HepG2 (cell line): ENCODE measurements at regions not wholly inside any gene's neighbourhood (a gene's known extent, or its start where the extent isn't known, plus 50 kb on each side); places are given as distances from the start of the nearest gene placed in this dataset.

ENCODE experiments used
- ATAC-seq: fragments of 200-7000 bp; cut with Tn5 transposase; 3 replicates; pipeline ENCODE4 v1.9.1; 2020; ENCODE audit warnings: mild to moderate bottlenecking, moderate library complexity
- BruUV-seq: library from RNA; stranded (reverse); fragments of 400-500 nt; replicated peaks from 2 replicates; lab custom pipeline; 2021; lab: Mats Ljungman, UMichigan
- CTCF ChIA-PET: fragments of 300-600 bp; formaldehyde crosslinking; extraction: SDS; loops from one replicate; lab custom pipeline; 2021; ENCODE audit warnings: low total read pairs, inconsistent platforms, low intra/inter-chr PET ratio; lab: Yijun Ruan, JAX
- POLR2A ChIA-PET: fragments of 350-600 bp; sonication (Branson Sonifier 250); formaldehyde crosslinking; loops from one replicate; lab custom pipeline; 2020; ENCODE audit warnings: antibody characterized with exemption, inconsistent platforms; lab: Yijun Ruan, JAX
- DNase-seq: peaks from one replicate; pipeline ENCODE4 v3.0.0-alpha.2; 2015; ENCODE audit warnings: low spot score
- FAIRE-seq: peaks from 3 replicates; lab custom pipeline; 2011; peaks lifted over from hg19 to GRCh38; lab: Jason Lieb, UNC
- H2AFZ ChIP-seq: one replicate; pipeline ENCODE4 v1.6.1; 2011; ENCODE audit warnings: low read length, inconsistent platforms
- H3K27ac ChIP-seq: fragments of 300-600 bp; 3 replicates; pipeline ENCODE4 v1.8.0; 2011; ENCODE audit warnings: mixed run types, mild to moderate bottlenecking, mixed read lengths, low read length, inconsistent platforms; ENCODE audit not compliant: insufficient read depth; ENCODE audit errors: extremely low read length
- H3K27me3 ChIP-seq, 2 experiments: fragments of 200-600 bp in 1 of 2; 2 replicates in 1 of 2; 3 replicates in 1 of 2; pipeline versions ENCODE4 v1.6.0 to v1.8.0; 2011; ENCODE audit warnings: low read length in 2 of 2, mild to moderate bottlenecking in 2 of 2, moderate library complexity in 2 of 2, inconsistent platforms in 1 of 2; ENCODE audit not compliant: insufficient read depth in 2 of 2, control insufficient read depth in 1 of 2
- H3K36me3 ChIP-seq, 2 experiments: fragments of 200-600 bp in 1 of 2; replicated peaks in 1 of 2; 2 replicates in 1 of 2; 3 replicates in 1 of 2; pipeline versions ENCODE4 v1.5.1 to v1.8.0; 2011; ENCODE audit warnings: low read length in 2 of 2, inconsistent platforms in 1 of 2; ENCODE audit not compliant: insufficient read depth in 2 of 2, control insufficient read depth in 1 of 2
- H3K4me1 ChIP-seq: 2 replicates; pipeline ENCODE4 v1.5.1; 2012; ENCODE audit warnings: low read length, inconsistent platforms; ENCODE audit not compliant: insufficient read depth
- H3K4me2 ChIP-seq: 2 replicates; pipeline ENCODE4 v1.6.0; 2011; ENCODE audit warnings: low read depth, low read length, inconsistent platforms
- H3K4me3 ChIP-seq, 3 experiments: fragments of 200-600 bp in 1 of 3; sonication (generic), shearing (Covaris generic) in 1 of 3; replicated peaks in 1 of 3; 2 replicates each; pipeline ENCODE4 v1.5.1; 2011 to 2016; ENCODE audit warnings: low read length in 3 of 3, inconsistent platforms in 2 of 3, low read depth in 2 of 3, mild to moderate bottlenecking in 2 of 3, control low read depth in 1 of 3, mixed read lengths in 1 of 3; ENCODE audit not compliant: insufficient read depth in 1 of 3
- H3K79me2 ChIP-seq: one replicate; pipeline ENCODE4 v1.6.1; 2011; ENCODE audit warnings: low read length, inconsistent platforms; ENCODE audit not compliant: insufficient read depth
- H3K9ac ChIP-seq: 2 replicates; pipeline ENCODE4 v1.6.0; 2011; ENCODE audit warnings: mild to moderate bottlenecking, low read depth, low read length, inconsistent platforms; ENCODE audit not compliant: insufficient read depth
- H3K9me3 ChIP-seq: 2 replicates; pipeline ENCODE4 v1.5.1; 2012; ENCODE audit warnings: mild to moderate bottlenecking, low read length
- H4K20me1 ChIP-seq: 2 replicates; pipeline ENCODE4 v1.6.0; 2011; ENCODE audit warnings: inconsistent platforms, mild to moderate bottlenecking, low read length, moderate library complexity; ENCODE audit not compliant: insufficient read depth
- ATAD3A ChIP-seq: sonication (generic); formaldehyde crosslinking; IDR thresholded peaks from 2 replicates; pipeline ENCODE4 v1.4.0; 2020; ENCODE audit warnings: missing genetic modification reagents
- GPN1 ChIP-seq: sonication (generic); formaldehyde crosslinking; IDR thresholded peaks from 2 replicates; pipeline ENCODE4 v1.5.1; 2020; ENCODE audit warnings: missing genetic modification reagents, borderline replicate concordance
- KIAA2018 ChIP-seq: sonication (generic); formaldehyde crosslinking; IDR thresholded peaks from 2 replicates; pipeline ENCODE4 v1.5.0; 2020; ENCODE audit warnings: mild to moderate bottlenecking, missing genetic modification reagents, borderline replicate concordance
- RNF219 ChIP-seq: sonication (generic); formaldehyde crosslinking; IDR thresholded peaks from 2 replicates; pipeline ENCODE4 v1.5.0; 2020; ENCODE audit warnings: mild to moderate bottlenecking, missing genetic modification reagents
- SALL2 ChIP-seq: sonication (generic); formaldehyde crosslinking; IDR thresholded peaks from 2 replicates; pipeline ENCODE4 v1.8.1; 2023; ENCODE audit warnings: mild to moderate bottlenecking, missing genetic modification reagents, inconsistent platforms
- ZNF468 ChIP-seq: sonication (generic); formaldehyde crosslinking; IDR thresholded peaks from 2 replicates; pipeline ENCODE4 v1.8.0; 2022; ENCODE audit warnings: mild to moderate bottlenecking, moderate library complexity, missing genetic modification reagents
- ZNF547 ChIP-seq: sonication (generic); formaldehyde crosslinking; IDR thresholded peaks from 2 replicates; pipeline ENCODE4 v1.5.1; 2020; ENCODE audit warnings: mild to moderate bottlenecking, missing genetic modification reagents
- ZNF570 ChIP-seq: sonication (generic); formaldehyde crosslinking; IDR thresholded peaks from 2 replicates; pipeline ENCODE4 v1.4.0; 2020; ENCODE audit warnings: mild to moderate bottlenecking, missing genetic modification reagents, borderline replicate concordance
- ZNF605 ChIP-seq: sonication (generic); formaldehyde crosslinking; IDR thresholded peaks from 2 replicates; pipeline ENCODE4 v1.8.0; 2022; ENCODE audit warnings: mild to moderate bottlenecking, missing genetic modification reagents
- ZNF607 ChIP-seq: sonication (generic); formaldehyde crosslinking; IDR thresholded peaks from 2 replicates; pipeline ENCODE4 v1.5.1; 2020; ENCODE audit warnings: missing genetic modification reagents, mild to moderate bottlenecking, borderline replicate concordance
- in situ Hi-C: cut with HindIII; loops from 2 replicates; pipeline ENCODE4 v1.10.0; 2017; ENCODE audit warnings: low pct_unique_long_range_greater_than_20kb; ENCODE audit not compliant: extremely low pct_ligation_motif_present
- intact Hi-C: fragments of 100-400 bp; cut with micrococcal nuclease; formaldehyde crosslinking; loops from one replicate; pipeline ENCODE4 v1.10.0; 2022; ENCODE audit not compliant: unreplicated experiment
- TF ChIP-seq, protein P1 (sequence below): IDR thresholded peaks from 2 replicates; pipeline ENCODE4 v1.6.1; 2018; ENCODE audit warnings: missing genetic modification reagents, mild to moderate bottlenecking, missing compliant biosample characterization

DNA sequence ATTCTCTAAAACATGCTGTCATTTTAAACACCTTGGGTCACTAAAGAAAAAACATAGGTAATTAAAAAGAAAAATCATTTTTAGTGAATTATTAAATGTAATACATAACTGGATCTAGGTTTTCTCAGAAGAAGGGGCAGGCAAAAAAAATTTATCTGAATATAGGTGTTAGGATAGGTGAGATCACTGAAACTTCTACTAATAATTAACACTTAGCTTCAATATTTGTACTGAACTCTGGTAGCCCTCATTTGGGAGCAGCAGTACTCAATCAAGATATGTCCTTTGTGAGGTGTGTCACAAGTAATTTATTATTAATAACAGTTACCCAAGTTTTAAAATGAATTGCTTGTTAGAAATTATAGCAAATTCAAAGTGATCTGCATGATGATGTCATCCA is 103.6 kb downstream of the ATP23 start:
- Histone ChIP-seq H4K20me1 (no peaks in the 10 kb centered on the region), H2AFZ (no peak overlapping the region), H3K4me3 (no peak overlapping the region), H3K9me3 (no peaks in the 10 kb centered on the region), H3K27ac (no peak overlapping the region), H3K4me2 (no peak overlapping the region), H3K9ac (no peak overlapping the region), H3K79me2 (no peaks in the 10 kb centered on the region), H3K36me3 (no peaks in the 10 kb centered on the region), H3K4me1 (no peaks in the 10 kb centered on the region), H3K27me3 (no peaks in the 10 kb centered on the region)
- in situ Hi-C loops = no loop called here
- intact Hi-C loops = no loop called here
- ChIA-PET CTCF (no interaction called here), POLR2A (no interaction called here)
- no peak for ATAC-seq
- no peak for DNase-seq
- BruUV-seq = no TSS peak
- FAIRE-seq = no peak
- no peak for TF ChIP-seq ZNF547
- no peak for TF ChIP-seq ZNF607 (CRISPR knock-in tag)
- no peak for TF ChIP-seq KIAA2018 (CRISPR knock-in tag)
- no peak for TF ChIP-seq ZNF570
- TF ChIP-seq ZNF468 (CRISPR knock-in tag) = no peak
- TF ChIP-seq, protein P1, sequence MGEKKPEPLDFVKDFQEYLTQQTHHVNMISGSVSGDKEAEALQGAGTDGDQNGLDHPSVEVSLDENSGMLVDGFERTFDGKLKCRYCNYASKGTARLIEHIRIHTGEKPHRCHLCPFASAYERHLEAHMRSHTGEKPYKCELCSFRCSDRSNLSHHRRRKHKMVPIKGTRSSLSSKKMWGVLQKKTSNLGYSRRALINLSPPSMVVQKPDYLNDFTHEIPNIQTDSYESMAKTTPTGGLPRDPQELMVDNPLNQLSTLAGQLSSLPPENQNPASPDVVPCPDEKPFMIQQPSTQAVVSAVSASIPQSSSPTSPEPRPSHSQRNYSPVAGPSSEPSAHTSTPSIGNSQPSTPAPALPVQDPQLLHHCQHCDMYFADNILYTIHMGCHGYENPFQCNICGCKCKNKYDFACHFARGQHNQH = no peak
- no peak for TF ChIP-seq RNF219
- no peak for TF ChIP-seq GPN1 (CRISPR knock-in tag)
- no peak for TF ChIP-seq ZNF605 (CRISPR knock-in tag)
- no peak for TF ChIP-seq SALL2 (CRISPR knock-in tag)
- TF ChIP-seq ATAD3A = no peak
